ENCODE measurements at regions not wholly inside any gene's neighbourhood (a gene's known extent, or its start where the extent isn't known, plus 50 kb on each side); places are given as distances from the start of the nearest gene placed in this dataset.

GRCh38 chr4:31107362-31107761 is 387.2 kb downstream of the PCDH7 start:
- CTCF ChIA-PET = no interaction called here
- TF ChIP-seq CTCF (IDR thresholded peaks at IDR 0.05; ENCODE audit: control extremely low read depth, extremely low read depth, low read depth, missing control alignments) = no peak
- POLR2A ChIA-PET = no interaction called here

DNA sequence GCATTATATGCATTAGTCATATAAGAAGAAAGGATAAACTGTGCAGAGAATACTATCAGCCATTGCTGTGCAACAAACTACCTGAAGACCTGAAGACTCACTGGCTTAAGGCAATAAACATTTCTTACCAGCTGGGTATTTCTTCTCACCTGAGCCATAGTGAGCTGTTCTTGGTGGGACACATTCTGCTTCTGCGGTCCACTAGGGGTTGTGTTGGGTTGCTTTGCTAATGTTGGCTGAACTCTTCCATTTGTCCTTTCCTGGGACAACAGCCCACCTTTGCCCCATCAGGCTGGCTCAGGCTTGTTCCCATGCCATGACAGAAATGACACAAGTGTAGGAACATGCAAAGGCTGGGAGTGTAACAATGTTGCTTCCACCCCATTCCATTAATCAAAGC is 388.6 kb downstream of the PCDH7 start:
- ChIA-PET POLR2A (no interaction called here), CTCF (no interaction called here)
- no peak for DNase-seq (ENCODE audit: extremely low spot score)
- TF ChIP-seq CTCF (IDR thresholded peaks at IDR 0.05; ENCODE audit: control extremely low read depth, extremely low read depth, low read depth, missing control alignments) = no peak

More at GRCh38 chr4:31107362-31107761, 387.2 kb downstream of the PCDH7 start:
- no peak for DNase-seq (ENCODE audit: extremely low spot score)

GRCh38 chr4:31111790-31112189 is 391.6 kb downstream of the PCDH7 start:
- ChIA-PET CTCF (interaction anchor here (1.1 kb wide), 2 partner anchors 12 to 14 kb away, joined by 3 read pairs; no protein-coding TSS in a partner anchor), POLR2A (no interaction called here)
- no peak for DNase-seq (ENCODE audit: extremely low spot score)
- no peak for TF ChIP-seq CTCF (IDR thresholded peaks at IDR 0.05; ENCODE audit: control extremely low read depth, extremely low read depth, low read depth, missing control alignments)

DNA sequence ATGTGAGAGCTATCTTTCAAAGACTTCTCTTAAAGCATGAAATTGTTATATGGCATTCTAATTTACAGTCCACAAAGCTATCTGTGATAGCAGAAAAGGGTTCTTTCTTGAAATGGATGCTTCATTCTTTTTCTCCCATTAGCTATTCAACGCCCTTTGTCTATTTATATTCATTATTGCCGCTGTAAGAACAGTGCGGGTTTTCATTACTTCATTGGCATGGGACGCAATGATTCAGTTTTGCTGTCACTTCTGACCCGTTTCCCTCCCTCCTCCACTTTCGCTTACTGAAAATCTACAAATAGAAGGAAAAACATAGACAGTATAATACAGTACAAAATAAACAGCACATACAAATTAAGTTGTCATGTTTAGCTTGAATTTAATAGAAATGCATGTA is 394.6 kb downstream of the PCDH7 start:
- no peak for TF ChIP-seq CTCF (IDR thresholded peaks at IDR 0.05; ENCODE audit: control extremely low read depth, extremely low read depth, low read depth, missing control alignments)
- POLR2A ChIA-PET = no interaction called here
- DNase-seq (ENCODE audit: extremely low spot score) = no peak
- CTCF ChIA-PET = interaction anchor here (0.7 to 1.4 kb wide), 2 partner anchors 9 to 10 kb away, joined by 3 to 4 read pairs; no protein-coding TSS in a partner anchor

- POLR2A ChIA-PET = no interaction called here
- CTCF ChIA-PET = no interaction called here
- DNase-seq (ENCODE audit: extremely low spot score) = no peak
- TF ChIP-seq CTCF (IDR thresholded peaks at IDR 0.05; ENCODE audit: control extremely low read depth, extremely low read depth, low read depth, missing control alignments) = no peak
Measured at GRCh38 chr4:31124008-31124585, 403.9 kb downstream of the PCDH7 start.

- CTCF ChIA-PET = interaction anchor here (1.0 kb wide), 1 partner anchor 11 kb away, joined by 3 read pairs; no protein-coding TSS in a partner anchor
- no peak for DNase-seq (ENCODE audit: extremely low spot score)
- no peak for TF ChIP-seq CTCF (IDR thresholded peaks at IDR 0.05; ENCODE audit: control extremely low read depth, extremely low read depth, low read depth, missing control alignments)
- POLR2A ChIA-PET = no interaction called here
Measured at GRCh38 chr4:31125061-31125460, 404.9 kb downstream of the PCDH7 start.
